ENCODE measurements at regions not wholly inside any gene's neighbourhood (a gene's known extent, or its start where the extent isn't known, plus 50 kb on each side); places are given as distances from the start of the nearest gene placed in this dataset.

DNA sequence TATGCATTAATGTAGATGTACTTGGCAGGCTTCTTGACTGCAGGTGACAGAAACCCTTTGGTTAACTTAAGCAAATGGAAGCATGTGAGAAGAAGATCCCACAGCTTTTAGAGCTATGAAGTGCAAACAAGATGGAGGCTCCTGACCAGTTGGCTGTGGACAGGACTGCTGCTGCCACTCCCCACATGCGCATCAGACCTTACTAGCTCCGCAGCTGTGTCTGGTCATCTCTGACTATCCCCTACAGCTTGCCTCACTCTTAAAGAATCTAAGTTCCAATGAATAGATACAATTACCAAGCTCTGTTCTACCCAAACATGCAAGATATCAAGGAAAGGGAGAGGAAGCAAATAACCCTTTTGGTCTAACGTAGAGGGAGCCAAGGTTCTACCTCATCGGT, 587.6 kb downstream of the DSC3 start:
- H3K4me3 ChIP-seq (ENCODE audit: low read depth, low read length), result no peak overlapping the region
- no peak for DNase-seq (ENCODE audit: low read depth)
- TF ChIP-seq, protein P1, sequence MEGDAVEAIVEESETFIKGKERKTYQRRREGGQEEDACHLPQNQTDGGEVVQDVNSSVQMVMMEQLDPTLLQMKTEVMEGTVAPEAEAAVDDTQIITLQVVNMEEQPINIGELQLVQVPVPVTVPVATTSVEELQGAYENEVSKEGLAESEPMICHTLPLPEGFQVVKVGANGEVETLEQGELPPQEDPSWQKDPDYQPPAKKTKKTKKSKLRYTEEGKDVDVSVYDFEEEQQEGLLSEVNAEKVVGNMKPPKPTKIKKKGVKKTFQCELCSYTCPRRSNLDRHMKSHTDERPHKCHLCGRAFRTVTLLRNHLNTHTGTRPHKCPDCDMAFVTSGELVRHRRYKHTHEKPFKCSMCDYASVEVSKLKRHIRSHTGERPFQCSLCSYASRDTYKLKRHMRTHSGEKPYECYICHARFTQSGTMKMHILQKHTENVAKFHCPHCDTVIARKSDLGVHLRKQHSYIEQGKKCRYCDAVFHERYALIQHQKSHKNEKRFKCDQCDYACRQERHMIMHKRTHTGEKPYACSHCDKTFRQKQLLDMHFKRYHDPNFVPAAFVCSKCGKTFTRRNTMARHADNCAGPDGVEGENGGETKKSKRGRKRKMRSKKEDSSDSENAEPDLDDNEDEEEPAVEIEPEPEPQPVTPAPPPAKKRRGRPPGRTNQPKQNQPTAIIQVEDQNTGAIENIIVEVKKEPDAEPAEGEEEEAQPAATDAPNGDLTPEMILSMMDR (IDR thresholded peaks at IDR 0.05; ENCODE audit: insufficient read depth, low read length), result no peak

DNA sequence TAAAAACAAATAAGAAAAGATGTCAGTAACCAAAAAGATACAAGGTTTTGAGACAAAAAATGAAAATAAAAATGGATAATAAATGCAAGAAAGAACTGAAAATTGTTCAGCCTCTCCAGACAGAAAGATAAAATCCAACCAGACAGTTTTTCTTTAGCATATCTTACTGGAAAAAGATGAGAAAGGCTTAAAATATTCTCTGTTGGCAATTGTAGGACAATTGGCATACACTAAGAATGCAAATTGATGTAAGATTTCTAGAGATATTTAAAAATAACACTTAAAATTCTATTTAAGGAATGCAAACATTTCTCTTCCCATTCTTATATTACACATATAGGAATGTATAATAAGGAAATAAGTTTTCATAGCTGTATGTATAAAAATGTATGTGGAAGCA, 590.6 kb downstream of the DSC3 start:
- H3K4me3 ChIP-seq (ENCODE audit: low read depth, low read length), result no peak overlapping the region
- DNase-seq (ENCODE audit: low read depth), result peak; percentile 0
- TF ChIP-seq, protein P1 (IDR thresholded peaks at IDR 0.05; ENCODE audit: insufficient read depth, low read length), result no peak

DNA sequence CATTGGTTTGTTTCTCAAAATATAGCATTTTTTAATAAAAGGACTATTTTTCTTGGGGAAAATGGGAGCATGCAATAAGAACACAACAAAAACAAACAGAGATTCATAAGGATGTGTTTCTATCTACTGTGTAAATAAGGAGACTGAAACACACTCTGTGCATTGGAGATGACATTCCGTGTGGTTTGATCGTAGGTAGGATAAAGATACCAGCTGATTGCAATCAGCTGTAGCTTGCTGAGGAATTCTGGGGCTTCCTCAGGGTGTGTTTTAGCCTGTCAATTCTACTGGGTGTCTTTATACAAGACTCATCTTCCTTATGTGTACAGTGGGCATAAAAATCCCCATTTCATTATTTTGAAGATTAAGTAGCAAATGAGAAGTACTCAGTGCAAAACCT, 591.6 kb downstream of the DSC3 start:
- DNase-seq (ENCODE audit: low read depth), result no peak
- TF ChIP-seq, protein P1 (IDR thresholded peaks at IDR 0.05; ENCODE audit: insufficient read depth, low read length), result no peak
- no peak overlapping the region for H3K4me3 ChIP-seq (ENCODE audit: low read depth, low read length)

DNA sequence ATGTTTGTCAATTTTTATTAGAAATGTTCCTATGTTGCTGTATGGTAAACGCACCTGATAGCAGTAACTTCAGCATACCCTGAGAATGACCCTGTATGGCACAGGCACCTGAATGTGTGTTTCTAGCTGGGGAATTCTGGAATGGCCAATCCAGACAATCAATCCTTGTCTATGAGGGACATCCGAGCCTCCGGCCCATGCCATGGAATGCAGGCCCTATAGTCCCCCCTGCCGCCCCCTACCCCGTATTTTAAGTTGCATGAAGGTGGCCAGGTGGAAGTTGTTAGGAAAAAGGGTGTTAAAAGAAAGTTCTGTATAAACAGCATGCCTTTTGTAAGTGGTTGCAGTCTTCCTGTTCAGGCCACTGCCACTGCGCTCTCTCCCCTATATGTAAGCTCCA, 595.9 kb downstream of the DSC3 start:
- DNase-seq (ENCODE audit: low read depth), result no peak
- TF ChIP-seq, protein P1 (IDR thresholded peaks at IDR 0.05; ENCODE audit: insufficient read depth, low read length), result no peak
- no peak overlapping the region for H3K4me3 ChIP-seq (ENCODE audit: low read depth, low read length)

DNA sequence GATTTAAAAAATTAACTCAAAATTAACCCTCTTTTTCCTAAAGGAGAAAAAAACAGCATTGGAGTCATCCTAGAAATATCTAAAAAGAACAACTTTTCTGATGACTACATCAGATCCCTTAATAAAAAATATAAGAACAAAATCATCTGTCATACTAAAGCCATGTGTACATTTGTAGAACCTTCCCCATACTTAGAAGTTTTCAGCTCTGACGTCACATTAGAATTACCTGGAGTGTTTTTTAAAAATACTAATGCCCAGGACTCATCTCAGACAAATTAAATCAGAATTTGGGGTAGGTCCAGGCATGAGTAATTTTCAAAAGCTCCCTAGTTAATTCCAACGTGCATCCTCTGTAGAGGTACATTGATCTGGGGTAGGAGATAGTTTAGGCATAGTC, 598.0 kb downstream of the DSC3 start:
- no peak overlapping the region for H3K4me3 ChIP-seq (ENCODE audit: low read depth, low read length)
- no peak for DNase-seq (ENCODE audit: low read depth)
- TF ChIP-seq, protein P1 (IDR thresholded peaks at IDR 0.05; ENCODE audit: insufficient read depth, low read length), result no peak

DNA sequence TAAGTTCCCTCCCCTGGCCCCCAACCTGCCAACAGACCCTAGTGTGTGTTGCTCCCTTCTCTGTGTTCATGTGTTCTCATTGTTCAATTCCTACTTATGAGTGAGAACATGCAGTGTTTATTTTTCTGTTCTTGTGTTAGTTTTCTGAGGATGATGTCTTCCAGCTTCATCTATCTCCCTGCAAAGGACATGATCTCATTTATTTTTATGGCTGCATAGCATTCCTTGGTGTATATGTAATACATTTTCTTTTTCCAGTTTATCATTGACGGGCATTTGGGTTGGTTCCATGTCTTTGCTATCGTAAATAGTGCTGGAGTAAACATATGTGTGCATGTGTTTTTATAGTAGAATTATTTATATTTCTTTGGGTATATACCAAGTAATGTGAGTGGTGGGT, 602.2 kb downstream of the DSC3 start:
- DNase-seq (ENCODE audit: low read depth), result no peak
- no peak overlapping the region for H3K4me3 ChIP-seq (ENCODE audit: low read depth, low read length)
- TF ChIP-seq, protein P1 (IDR thresholded peaks at IDR 0.05; ENCODE audit: insufficient read depth, low read length), result no peak

DNA sequence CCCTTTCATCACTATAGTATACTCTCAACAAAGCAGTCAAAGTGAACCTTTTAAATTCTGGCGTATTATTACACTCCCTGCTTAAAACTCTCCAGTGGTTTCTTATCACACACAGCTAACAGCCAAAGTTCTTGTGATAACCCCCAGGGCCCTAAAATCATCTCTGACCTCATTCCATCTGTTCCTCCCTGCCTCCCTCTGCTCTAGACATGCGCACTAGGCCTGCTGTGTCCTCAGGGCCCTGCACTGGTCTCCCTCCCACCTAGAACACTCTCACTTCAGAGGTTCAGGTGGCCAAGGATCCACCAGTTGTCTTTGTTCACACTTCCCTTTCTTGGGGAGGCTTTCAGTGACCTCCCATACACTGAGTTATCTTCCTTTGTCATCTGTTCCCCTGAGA, 603.4 kb downstream of the DSC3 start:
- TF ChIP-seq, protein P1 (IDR thresholded peaks at IDR 0.05; ENCODE audit: insufficient read depth, low read length), result no peak
- no peak for DNase-seq (ENCODE audit: low read depth)
- no peak overlapping the region for H3K4me3 ChIP-seq (ENCODE audit: low read depth, low read length)
